HG03520 (cell line): ENCODE measurements at regions not wholly inside any gene's neighbourhood (a gene's known extent, or its start where the extent isn't known, plus 50 kb on each side); places are given as distances from the start of the nearest gene placed in this dataset.
"Not testable (repeated sequence)": the region's sequence is repeated elsewhere in the genome, so short reads cannot be mapped to it uniquely, and the experiment has no call there.

Source experiments
- ATAC-seq: cut with Tn5 transposase; IDR thresholded peaks from one replicate; pipeline ENCODE4 v1.9.1; 2021; ENCODE audit warnings: mild to moderate bottlenecking, moderate library complexity; ENCODE audit not compliant: unreplicated experiment

- ATAC-seq, result no peak
Measured at GRCh38 chr10:6929148-6929830, 349.2 kb upstream of the PRKCQ start.

GRCh38 chr10:6928586-6928985, 348.5 kb upstream of the PRKCQ start:
- no peak for ATAC-seq

GRCh38 chr10:6926971-6927370, 346.9 kb upstream of the PRKCQ start:
- ATAC-seq, result no peak

- ATAC-seq, result no peak
Measured at GRCh38 chr10:6925146-6925545, 345.1 kb upstream of the PRKCQ start.

GRCh38 chr10:6924166-6924565, 344.1 kb upstream of the PRKCQ start:
- ATAC-seq, result no peak

- ATAC-seq, result not testable (repeated sequence)
Measured at GRCh38 chr10:6921026-6921425, 340.9 kb upstream of the PRKCQ start.

- ATAC-seq, result peak; percentile 96
Measured at GRCh38 chr10:6920072-6921019, 340.3 kb upstream of the PRKCQ start.

- no peak for ATAC-seq
Measured at GRCh38 chr10:6919077-6919476, 339.0 kb upstream of the PRKCQ start.

- ATAC-seq, result no peak
Measured at GRCh38 chr10:6918305-6918704, 338.2 kb upstream of the PRKCQ start.

GRCh38 chr10:6917125-6917524, 337.0 kb upstream of the PRKCQ start:
- ATAC-seq, result no peak

- ATAC-seq, result peak; percentile 50
Measured at GRCh38 chr10:6916601-6917000, 336.5 kb upstream of the PRKCQ start.

- no peak for ATAC-seq
Measured at GRCh38 chr10:6915307-6915706, 335.2 kb upstream of the PRKCQ start.

- no peak for ATAC-seq
Measured at GRCh38 chr10:6912929-6913328, 332.9 kb upstream of the PRKCQ start.

- no peak for ATAC-seq
Measured at GRCh38 chr10:6912424-6912823, 332.3 kb upstream of the PRKCQ start.

GRCh38 chr10:6912021-6912420, 331.9 kb upstream of the PRKCQ start:
- no peak for ATAC-seq

GRCh38 chr10:6909905-6910560, 330.0 kb upstream of the PRKCQ start:
- ATAC-seq, result no peak

- ATAC-seq, result no peak
Measured at GRCh38 chr10:6907877-6908530, 327.9 kb upstream of the PRKCQ start.

GRCh38 chr10:6894405-6894804, 314.3 kb upstream of the PRKCQ start:
- ATAC-seq, result no peak

GRCh38 chr10:6892864-6893263, 312.8 kb upstream of the PRKCQ start:
- no peak for ATAC-seq

GRCh38 chr10:6891924-6892323, 311.8 kb upstream of the PRKCQ start:
- ATAC-seq, result no peak

- no peak for ATAC-seq
Measured at GRCh38 chr10:6889718-6890117, 309.6 kb upstream of the PRKCQ start.
